GM10266 (cell line): ENCODE measurements at regions not wholly inside any gene's neighbourhood (a gene's known extent, or its start where the extent isn't known, plus 50 kb on each side); places are given as distances from the start of the nearest gene placed in this dataset.

Source experiments
- DNase-seq: peaks from one replicate; pipeline ENCODE4 v3.0.0; 2012; ENCODE audit errors: extremely low spot score
- CTCF ChIP-seq: IDR thresholded peaks from 2 replicates; pipeline ENCODE4 v1.5.1; 2012; ENCODE audit warnings: mild to moderate bottlenecking, low read depth; ENCODE audit not compliant: control insufficient read depth, insufficient read depth; ENCODE audit errors: missing control alignments

- DNase-seq = no peak
These were observed 156.1 kb upstream of the ANKRD28 start for GRCh38 chr3:15953841-15954240.

GRCh38 chr3:15955968-15956367, 158.2 kb upstream of the ANKRD28 start:
- TF ChIP-seq CTCF = no peak
- no peak for DNase-seq

More at GRCh38 chr3:15953841-15954240, 156.1 kb upstream of the ANKRD28 start:
- TF ChIP-seq CTCF = no peak

- TF ChIP-seq CTCF = no peak
- no peak for DNase-seq
These were observed 161.1 kb upstream of the ANKRD28 start for GRCh38 chr3:15958692-15959433.

- no peak for DNase-seq
These were observed 161.6 kb upstream of the ANKRD28 start for GRCh38 chr3:15959434-15959811.

GRCh38 chr3:15964605-15965442, 167.0 kb upstream of the ANKRD28 start:
- DNase-seq = no peak
- TF ChIP-seq CTCF = no peak

More at GRCh38 chr3:15959434-15959811, 161.6 kb upstream of the ANKRD28 start:
- no peak for TF ChIP-seq CTCF

- no peak for DNase-seq
- TF ChIP-seq CTCF = no peak
These were observed 169.8 kb upstream of the ANKRD28 start for GRCh38 chr3:15967577-15967976.
